Lung (tissue), 11 donors: ENCODE measurements at regions not wholly inside any gene's neighbourhood (a gene's known extent, or its start where the extent isn't known, plus 50 kb on each side); places are given as distances from the start of the nearest gene placed in this dataset.

Source experiments
- ATAC-seq: fragments of 200-7000 bp; cut with Tn5 transposase; one replicate; pipeline ENCODE4 v1.9.1; 2020; ENCODE audit warnings: moderate number of reproducible peaks; ENCODE audit not compliant: insufficient read depth, low FRiP score
- DNase-seq, 3 donors: peaks; one replicate each; pipeline ENCODE4 v3.0.0-alpha.2; 2013 to 2017
- H3K27ac ChIP-seq, 2 donors: one replicate each; pipeline ENCODE4 v1.5.1; 2013; ENCODE audit warnings: mild to moderate bottlenecking in 2 of 2, moderate library complexity in 2 of 2, control low read depth in 1 of 2, inconsistent platforms in 1 of 2, low read depth in 1 of 2, low read length in 1 of 2
- H3K27me3 ChIP-seq, 3 donors: one replicate each; pipeline ENCODE4 v1.5.1; 2013; ENCODE audit warnings: low read length in 2 of 3; ENCODE audit not compliant: control insufficient read depth in 3 of 3, insufficient read depth in 3 of 3
- H3K36me3 ChIP-seq, 4 donors: one replicate each; pipeline ENCODE4 v1.5.1; 2013; ENCODE audit warnings: low read length in 4 of 4, mild to moderate bottlenecking in 1 of 4, moderate library complexity in 1 of 4; ENCODE audit not compliant: control insufficient read depth in 4 of 4, insufficient read depth in 4 of 4
- H3K4me1 ChIP-seq, 5 donors: one replicate each; pipeline ENCODE4 v1.5.1; 2013; ENCODE audit warnings: low read length in 5 of 5, mild to moderate bottlenecking in 2 of 5, moderate library complexity in 1 of 5; ENCODE audit not compliant: control insufficient read depth in 5 of 5, insufficient read depth in 5 of 5
- H3K4me3 ChIP-seq: one replicate; pipeline ENCODE4 v1.5.1; 2013; ENCODE audit warnings: mild to moderate bottlenecking, control low read depth, moderate library complexity
- H3K9ac ChIP-seq, 2 donors: one replicate each; pipeline ENCODE4 v1.5.1; 2013; ENCODE audit warnings: low read length in 2 of 2, control low read depth in 1 of 2; ENCODE audit not compliant: insufficient read depth in 1 of 2
- H3K9me3 ChIP-seq, 4 donors: one replicate each; pipeline ENCODE4 v1.5.1; 2013; ENCODE audit warnings: low read length in 3 of 4, mild to moderate bottlenecking in 1 of 4, moderate library complexity in 1 of 4; ENCODE audit not compliant: control insufficient read depth in 4 of 4, insufficient read depth in 3 of 4
- whole genome bisulfite sequencing, 2 donors: extraction: QIAGEN DNeasy Blood & Tissue Kit; methylation state at CpG; one replicate each; pipeline ENCODE4 v1.1.7; 2013; 5-methylcytosine and 5-hydroxymethylcytosine counted together
- TF ChIP-seq, protein P1 (sequence below): IDR thresholded peaks from 2 replicates; pipeline ENCODE4 v1.5.1; 2012; ENCODE audit warnings: mild to moderate bottlenecking; ENCODE audit errors: control extremely low read depth, extremely low read depth
- donor health status: control.
- donor health status: control.
- donor health status: Bipolar disorder and iron deficiency.
- donor health status: healthy.
- donor health status: DM: yes; HTN: yes; CAD: no.

DNA sequence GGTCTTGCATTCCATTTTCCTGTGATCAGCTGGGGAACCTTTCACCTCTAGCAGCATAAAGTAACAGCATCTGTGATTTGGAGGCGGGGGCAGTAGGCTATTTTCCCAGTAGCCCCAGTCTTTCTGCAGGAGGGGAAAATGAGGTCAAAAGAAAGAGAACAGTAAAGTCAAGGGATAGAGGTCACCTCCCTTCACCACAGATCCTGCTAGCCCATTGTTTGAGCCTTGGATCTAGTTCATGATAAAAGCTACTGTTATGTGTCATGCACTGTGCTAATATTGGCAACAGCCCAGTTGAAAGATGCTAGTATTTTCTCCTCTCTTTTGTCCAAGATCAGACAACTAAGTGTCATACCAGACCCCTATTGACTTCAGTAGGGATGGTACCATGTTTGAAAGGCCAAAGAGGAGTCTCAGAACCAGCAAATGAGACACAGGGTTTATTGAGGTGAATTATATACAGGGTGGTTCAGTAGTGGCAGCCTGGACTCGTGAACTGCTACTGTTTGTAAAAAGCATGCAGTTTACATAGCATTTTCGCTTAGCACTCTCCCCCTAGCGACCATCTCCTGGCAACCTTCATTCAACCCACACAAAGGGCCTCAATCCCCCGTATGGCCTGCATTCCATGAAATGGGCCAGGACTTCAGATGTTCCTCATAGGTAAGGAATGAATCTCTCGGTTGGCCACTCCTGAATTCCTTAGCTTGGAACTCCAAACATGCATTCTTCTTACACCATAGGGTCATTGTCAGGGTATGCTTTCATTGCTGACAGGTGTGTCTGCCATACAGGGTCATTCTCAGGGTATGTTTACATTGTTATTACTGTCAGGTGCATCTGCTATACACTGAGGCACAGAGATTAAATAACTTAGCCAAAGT is 170.0 kb upstream of the FRMPD4 start:
- H3K9me3 ChIP-seq, result no peaks in the 10 kb centered on the region
- TF ChIP-seq, protein P1, sequence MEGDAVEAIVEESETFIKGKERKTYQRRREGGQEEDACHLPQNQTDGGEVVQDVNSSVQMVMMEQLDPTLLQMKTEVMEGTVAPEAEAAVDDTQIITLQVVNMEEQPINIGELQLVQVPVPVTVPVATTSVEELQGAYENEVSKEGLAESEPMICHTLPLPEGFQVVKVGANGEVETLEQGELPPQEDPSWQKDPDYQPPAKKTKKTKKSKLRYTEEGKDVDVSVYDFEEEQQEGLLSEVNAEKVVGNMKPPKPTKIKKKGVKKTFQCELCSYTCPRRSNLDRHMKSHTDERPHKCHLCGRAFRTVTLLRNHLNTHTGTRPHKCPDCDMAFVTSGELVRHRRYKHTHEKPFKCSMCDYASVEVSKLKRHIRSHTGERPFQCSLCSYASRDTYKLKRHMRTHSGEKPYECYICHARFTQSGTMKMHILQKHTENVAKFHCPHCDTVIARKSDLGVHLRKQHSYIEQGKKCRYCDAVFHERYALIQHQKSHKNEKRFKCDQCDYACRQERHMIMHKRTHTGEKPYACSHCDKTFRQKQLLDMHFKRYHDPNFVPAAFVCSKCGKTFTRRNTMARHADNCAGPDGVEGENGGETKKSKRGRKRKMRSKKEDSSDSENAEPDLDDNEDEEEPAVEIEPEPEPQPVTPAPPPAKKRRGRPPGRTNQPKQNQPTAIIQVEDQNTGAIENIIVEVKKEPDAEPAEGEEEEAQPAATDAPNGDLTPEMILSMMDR, result no peak
- H3K27me3 ChIP-seq, result peaks cover 0 to 10% (median 0%) of the 10 kb centered on the region in 3 donors
- no peaks in the 10 kb centered on the region for H3K36me3 ChIP-seq
- peaks cover 0 to 39% (median 2%) of the 10 kb centered on the region in 5 donors for H3K4me1 ChIP-seq
- no peak for ATAC-seq
- H3K9ac ChIP-seq, result no peak overlapping the region
- peak in 1 of 3 donors; percentile 39 for DNase-seq
- no peak overlapping the region for H3K4me3 ChIP-seq
- H3K27ac ChIP-seq, result no peak overlapping the region
- 55 to 68% methylated on average over 6 of the region's 6 CpGs for WGBS, 2 donors

DNA sequence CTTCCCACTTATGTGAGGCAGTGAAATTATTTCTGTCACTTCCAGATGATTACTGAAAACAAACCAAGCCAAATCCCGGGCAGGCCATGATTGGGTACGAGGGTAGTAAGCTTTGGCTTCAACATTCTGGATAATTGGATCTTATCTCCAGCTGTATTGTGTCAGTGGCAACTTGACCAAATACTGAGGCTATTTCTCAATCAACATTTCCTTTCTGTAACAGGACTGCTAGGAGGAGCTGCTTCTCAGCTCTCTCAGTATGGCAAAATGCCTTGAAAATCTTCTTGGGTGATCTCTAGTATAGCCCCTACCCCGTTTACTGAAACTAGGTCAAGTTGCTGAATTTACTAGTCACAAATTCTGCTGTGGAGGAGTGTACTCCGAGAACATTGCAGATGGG is 169.3 kb upstream of the FRMPD4 start:
- peak; percentile 45 to 91 (median 90) for DNase-seq
- Histone ChIP-seq H3K9ac (no peak overlapping the region), H3K27ac (no peak overlapping the region), H3K4me3 (no peak overlapping the region), H3K9me3 (no peaks in the 10 kb centered on the region), H3K27me3 (peaks cover 0 to 7% (median 2%) of the 10 kb centered on the region in 3 donors), H3K36me3 (no peaks in the 10 kb centered on the region), H3K4me1 (peaks cover 0 to 39% (median 1%) of the 10 kb centered on the region in 5 donors)
- WGBS, 2 donors, result 56 to 63% methylated on average over 4 of the region's 4 CpGs
- ATAC-seq, result no peak
- TF ChIP-seq, protein P1, result no peak

DNA sequence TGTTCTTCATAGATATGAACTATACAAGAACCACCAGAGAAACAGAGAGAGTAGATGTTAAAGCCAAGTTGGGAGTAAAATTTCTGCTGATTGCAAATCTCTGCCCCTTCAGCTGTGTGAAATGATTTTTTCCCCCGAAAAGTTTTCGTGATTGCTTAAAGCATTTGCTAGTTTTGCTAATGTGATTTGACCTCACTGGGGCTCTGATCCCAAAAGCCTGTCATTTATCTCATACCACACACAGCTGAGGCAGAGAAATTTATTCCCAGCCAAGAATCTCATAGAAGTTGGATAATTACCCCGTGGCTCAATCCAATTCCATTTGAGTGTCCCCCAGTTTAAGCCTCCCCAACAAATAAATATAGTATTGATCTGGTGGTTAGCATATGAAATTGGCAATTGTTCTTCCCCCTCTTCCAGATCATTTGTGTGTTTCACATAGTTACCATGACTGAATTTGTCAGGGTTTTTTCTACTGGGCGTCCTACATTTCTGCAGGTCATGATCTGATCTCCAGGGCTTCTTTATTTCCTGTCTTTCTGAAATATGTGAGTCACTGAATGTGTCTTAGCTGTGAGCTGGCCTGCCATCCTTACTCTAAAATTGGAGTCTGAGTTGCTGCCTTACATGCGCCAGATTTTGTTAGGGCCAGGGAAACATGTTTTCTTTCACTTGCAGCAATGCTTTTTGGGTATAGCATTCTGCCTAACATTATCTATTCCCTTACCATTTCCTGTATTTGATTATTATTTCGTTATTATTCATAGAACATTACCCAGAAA is 167.5 kb upstream of the FRMPD4 start:
- TF ChIP-seq, protein P1, result no peak
- DNase-seq (peak; percentile 22 to 81 (median 69)), ATAC-seq (no peak)
- Histone ChIP-seq H3K4me1 (peaks cover 0 to 39% (median 0%) of the 10 kb centered on the region in 5 donors), H3K27ac (no peak overlapping the region), H3K9ac (no peak overlapping the region), H3K4me3 (no peak overlapping the region), H3K27me3 (peaks cover 0 to 8% (median 3%) of the 10 kb centered on the region in 3 donors), H3K9me3 (no peaks in the 10 kb centered on the region), H3K36me3 (no peaks in the 10 kb centered on the region)
- WGBS, 2 donors, result 61 to 78% methylated on average over 6 of the region's 6 CpGs
